HG03558 (cell line): ENCODE measurements at regions not wholly inside any gene's neighbourhood (a gene's known extent, or its start where the extent isn't known, plus 50 kb on each side); places are given as distances from the start of the nearest gene placed in this dataset.
A peak's percentile ranks its signal among the peaks of the same experiment; 100 is the strongest.
"Not testable (repeated sequence)": the region's sequence is repeated elsewhere in the genome, so short reads cannot be mapped to it uniquely, and the experiment has no call there.

Experiments used
- ATAC-seq: cut with Tn5 transposase; IDR thresholded peaks from one replicate; pipeline ENCODE4 v1.9.1; 2021; ENCODE audit warnings: moderate number of reproducible peaks; ENCODE audit not compliant: unreplicated experiment; ENCODE audit errors: extremely low read depth

GRCh38 chr20:29409833-29410805, 1847.3 kb upstream of the DEFB115 start:
- no peak for ATAC-seq

- ATAC-seq, result no peak
Measured at GRCh38 chr20:29410806-29411457, 1846.5 kb upstream of the DEFB115 start.

- not testable (repeated sequence) for ATAC-seq
Measured at GRCh38 chr20:29411458-29411820, 1846.0 kb upstream of the DEFB115 start.

- ATAC-seq, result no peak
Measured at GRCh38 chr20:29419378-29419777, 1838.1 kb upstream of the DEFB115 start.

- ATAC-seq, result no peak
Measured at GRCh38 chr20:29427201-29428060, 1830.0 kb upstream of the DEFB115 start.

GRCh38 chr20:29430531-29430930, 1826.9 kb upstream of the DEFB115 start:
- no peak for ATAC-seq

- not testable (repeated sequence) for ATAC-seq
Measured at GRCh38 chr20:29440721-29441120, 1816.7 kb upstream of the DEFB115 start.

- not testable (repeated sequence) for ATAC-seq
Measured at GRCh38 chr20:29443206-29443781, 1814.2 kb upstream of the DEFB115 start.

GRCh38 chr20:29443819-29444218, 1813.6 kb upstream of the DEFB115 start:
- ATAC-seq, result peak; percentile 68

GRCh38 chr20:29445050-29445907, 1812.2 kb upstream of the DEFB115 start:
- ATAC-seq, result not testable (repeated sequence)

- ATAC-seq, result not testable (repeated sequence)
Measured at GRCh38 chr20:29447517-29448484, 1809.7 kb upstream of the DEFB115 start.

GRCh38 chr20:29448806-29449470, 1808.5 kb upstream of the DEFB115 start:
- no peak for ATAC-seq

GRCh38 chr20:29452186-29452585, 1805.3 kb upstream of the DEFB115 start:
- no peak for ATAC-seq

GRCh38 chr20:29456987-29457693, 1800.3 kb upstream of the DEFB115 start:
- not testable (repeated sequence) for ATAC-seq

GRCh38 chr20:29472606-29473005, 1784.9 kb upstream of the DEFB115 start:
- no peak for ATAC-seq

GRCh38 chr20:29492840-29493239, 1764.6 kb upstream of the DEFB115 start:
- not testable (repeated sequence) for ATAC-seq

GRCh38 chr20:29496767-29497166, 1760.7 kb upstream of the DEFB115 start:
- ATAC-seq, result not testable (repeated sequence)
